ENCODE measurements at regions not wholly inside any gene's neighbourhood (a gene's known extent, or its start where the extent isn't known, plus 50 kb on each side); places are given as distances from the start of the nearest gene placed in this dataset.

- no peak for DNase-seq
These were observed 115.4 kb upstream of the FOXG1 start for GRCh38 chr14:28651148-28651547.

GRCh38 chr14:28652782-28653181, 113.8 kb upstream of the FOXG1 start:
- DNase-seq, result no peak

GRCh38 chr14:28653521-28653920, 113.1 kb upstream of the FOXG1 start:
- DNase-seq, result no peak

GRCh38 chr14:28656704-28657255, 109.8 kb upstream of the FOXG1 start:
- peak; percentile 6 to 30 for DNase-seq

- DNase-seq, result no peak
These were observed 105.3 kb upstream of the FOXG1 start for GRCh38 chr14:28661171-28661772.

- DNase-seq, result no peak
These were observed 99.6 kb upstream of the FOXG1 start for GRCh38 chr14:28666961-28667360.

- no peak for DNase-seq
These were observed 95.2 kb upstream of the FOXG1 start for GRCh38 chr14:28671425-28671824.

GRCh38 chr14:28673056-28673455, 93.5 kb upstream of the FOXG1 start:
- DNase-seq, result no peak

GRCh38 chr14:28676479-28676878, 90.1 kb upstream of the FOXG1 start:
- DNase-seq, result no peak

GRCh38 chr14:28677381-28677780, 89.2 kb upstream of the FOXG1 start:
- DNase-seq, result no peak

GRCh38 chr14:28678887-28679286, 87.7 kb upstream of the FOXG1 start:
- DNase-seq, result no peak

GRCh38 chr14:28681681-28682080, 84.9 kb upstream of the FOXG1 start:
- DNase-seq, result no peak

GRCh38 chr14:28690029-28690692, 76.4 kb upstream of the FOXG1 start:
- peak in 1 of 2 experiments; percentile 24 for DNase-seq

- no peak for DNase-seq
These were observed 71.5 kb upstream of the FOXG1 start for GRCh38 chr14:28695109-28695508.

GRCh38 chr14:28701733-28702132, 64.9 kb upstream of the FOXG1 start:
- DNase-seq, result no peak

GRCh38 chr14:28703482-28703881, 63.1 kb upstream of the FOXG1 start:
- no peak for DNase-seq

GRCh38 chr14:28704153-28704552, 62.4 kb upstream of the FOXG1 start:
- DNase-seq, result no peak

GRCh38 chr14:28707814-28708213, 58.8 kb upstream of the FOXG1 start:
- DNase-seq, result no peak

- no peak for DNase-seq
These were observed 56.8 kb upstream of the FOXG1 start for GRCh38 chr14:28709571-28710305.

All from NCI-H1930 (cell line).